HG03432 (cell line): ENCODE measurements at regions not wholly inside any gene's neighbourhood (a gene's known extent, or its start where the extent isn't known, plus 50 kb on each side); places are given as distances from the start of the nearest gene placed in this dataset.
"Not testable (repeated sequence)": the region's sequence is repeated elsewhere in the genome, so short reads cannot be mapped to it uniquely, and the experiment has no call there.

ENCODE experiments used
- ATAC-seq: cut with Tn5 transposase; IDR thresholded peaks from one replicate; pipeline ENCODE4 v1.9.1; 2021; ENCODE audit warnings: mild to moderate bottlenecking, moderate library complexity; ENCODE audit not compliant: unreplicated experiment

DNA sequence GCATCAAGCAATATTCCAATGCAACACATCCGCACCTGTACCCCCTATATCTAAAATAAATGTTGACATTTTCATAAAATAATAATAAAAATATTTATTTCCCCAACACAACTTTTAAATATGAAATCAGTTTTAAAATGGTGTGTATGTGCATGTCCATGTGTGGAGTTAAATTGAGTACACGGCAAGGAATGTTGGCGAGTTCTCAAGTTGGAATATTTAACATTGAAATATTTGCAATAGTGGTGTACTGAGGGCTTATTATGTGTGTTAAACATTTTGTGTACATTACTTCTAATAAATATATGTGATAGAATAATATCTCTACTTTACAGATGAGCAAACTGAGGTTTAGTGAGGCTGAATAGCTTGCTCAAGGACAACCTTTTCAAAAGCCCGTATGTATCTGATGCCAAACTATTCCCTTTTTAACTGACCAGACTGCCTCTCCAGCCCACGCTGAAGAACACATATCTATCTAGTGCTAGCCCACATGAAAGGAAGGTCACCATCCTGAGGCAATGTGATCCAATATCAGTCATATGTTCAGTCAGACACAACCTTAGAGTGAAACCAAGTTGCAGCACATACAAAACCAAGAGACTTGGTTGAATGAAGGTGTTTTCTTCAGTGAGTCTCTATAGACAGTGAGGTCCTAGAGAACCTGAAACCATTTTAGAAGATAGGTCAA lies 192.2 kb upstream of the CDH11 start:
- no peak for ATAC-seq

DNA sequence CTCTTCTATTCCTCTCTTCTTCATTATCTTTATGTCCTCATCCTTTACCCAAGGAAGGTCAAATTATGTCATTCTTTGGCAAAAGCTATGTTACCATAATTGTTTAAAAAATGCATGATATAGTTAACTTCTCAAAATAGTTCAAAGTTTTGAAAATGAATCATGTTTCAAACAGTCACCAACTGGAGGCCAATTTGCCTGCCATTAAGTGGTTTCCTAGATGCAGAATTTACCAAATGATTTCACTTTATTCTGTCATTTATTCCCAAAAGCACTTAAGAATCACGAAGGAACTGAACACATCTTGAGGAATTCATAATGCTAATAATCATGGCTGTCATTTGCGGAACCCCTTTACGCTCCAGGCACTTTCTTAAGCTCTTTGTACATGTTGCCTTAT lies 190.9 kb upstream of the CDH11 start:
- no peak for ATAC-seq

- ATAC-seq: no peak
Observed at GRCh38 chr16:65312071-65312470, 190.2 kb upstream of the CDH11 start.

GRCh38 chr16:65310491-65310890 lies 188.6 kb upstream of the CDH11 start:
- ATAC-seq: not testable (repeated sequence)

- ATAC-seq: no peak
Observed at GRCh38 chr16:65309354-65309753, 187.5 kb upstream of the CDH11 start.

GRCh38 chr16:65308506-65308905 lies 186.6 kb upstream of the CDH11 start:
- no peak for ATAC-seq

- no peak for ATAC-seq
Observed at GRCh38 chr16:65307286-65307685, 185.4 kb upstream of the CDH11 start.

GRCh38 chr16:65306722-65307121 lies 184.9 kb upstream of the CDH11 start:
- no peak for ATAC-seq

DNA sequence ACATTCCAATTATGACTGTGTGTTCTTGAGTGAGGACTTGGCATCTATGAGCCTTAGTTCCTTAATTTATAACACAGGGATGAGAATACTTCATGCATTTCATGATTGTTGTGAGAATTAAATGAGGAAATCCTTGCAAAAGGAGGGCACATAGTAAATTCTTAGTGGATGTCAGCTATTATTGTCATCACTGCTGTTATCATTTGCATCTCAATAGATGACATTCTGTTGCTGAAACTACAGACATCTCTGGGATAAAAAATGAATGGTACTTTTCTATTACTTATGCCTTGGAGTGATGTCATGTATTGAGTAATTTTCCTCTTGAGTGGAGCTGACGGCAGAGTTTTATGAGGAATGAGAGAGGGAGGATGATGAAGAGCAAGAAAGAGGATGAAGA lies 184.4 kb upstream of the CDH11 start:
- ATAC-seq: no peak

DNA sequence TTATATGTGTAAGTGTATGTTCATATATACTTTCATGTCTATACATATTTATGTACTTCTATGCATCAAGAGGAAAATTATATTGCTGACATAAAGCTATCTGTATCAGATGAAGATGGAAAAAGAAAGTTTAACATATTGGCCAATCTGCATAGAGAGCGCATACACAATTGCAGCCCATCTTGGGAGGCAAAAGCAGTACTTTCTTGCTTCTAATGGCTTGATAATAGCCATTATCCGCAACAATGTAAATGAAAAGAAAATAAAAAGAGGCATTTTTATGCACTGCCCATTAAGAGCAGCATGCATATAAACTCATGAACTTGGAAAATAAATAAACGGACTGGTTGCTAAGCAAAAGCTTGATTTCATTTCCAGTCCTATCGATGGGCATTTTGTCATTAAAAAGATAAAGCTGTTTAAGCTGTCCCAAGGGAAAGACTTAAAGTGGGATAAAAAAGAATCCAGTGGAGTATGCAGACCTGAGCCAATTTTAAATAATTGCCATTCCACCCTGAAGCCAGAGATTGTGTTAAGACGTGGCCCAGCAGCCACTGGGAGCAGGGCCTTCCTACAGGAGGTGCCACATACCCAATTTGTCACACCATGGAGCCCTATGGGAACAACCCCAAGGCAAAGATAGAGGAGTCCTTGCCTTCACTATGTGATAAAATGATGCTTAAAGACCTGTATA lies 183.6 kb upstream of the CDH11 start:
- ATAC-seq: no peak

- no peak for ATAC-seq
Observed at GRCh38 chr16:65301029-65301428, 179.2 kb upstream of the CDH11 start.

DNA sequence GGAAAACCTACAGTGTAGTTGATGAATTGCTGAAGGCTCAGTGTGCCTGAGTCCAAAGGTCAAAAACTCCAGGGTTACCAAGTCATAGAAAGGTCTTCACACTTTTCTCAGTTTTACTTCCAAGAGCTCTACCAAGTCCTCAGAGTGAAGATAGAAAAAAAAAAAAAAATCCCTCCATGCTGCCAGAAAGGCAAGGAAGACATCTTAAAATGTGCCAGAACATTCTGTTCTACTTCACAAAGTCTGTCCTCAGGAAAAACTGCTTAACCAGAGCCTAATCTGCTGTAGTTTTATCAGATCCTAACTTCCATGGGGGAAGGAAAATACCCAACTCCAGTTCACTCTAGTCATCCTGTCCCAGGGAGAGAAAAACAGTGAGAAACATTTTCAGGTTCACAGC lies 175.6 kb upstream of the CDH11 start:
- no peak for ATAC-seq

- no peak for ATAC-seq
Observed at GRCh38 chr16:65295527-65295926, 173.7 kb upstream of the CDH11 start.

DNA sequence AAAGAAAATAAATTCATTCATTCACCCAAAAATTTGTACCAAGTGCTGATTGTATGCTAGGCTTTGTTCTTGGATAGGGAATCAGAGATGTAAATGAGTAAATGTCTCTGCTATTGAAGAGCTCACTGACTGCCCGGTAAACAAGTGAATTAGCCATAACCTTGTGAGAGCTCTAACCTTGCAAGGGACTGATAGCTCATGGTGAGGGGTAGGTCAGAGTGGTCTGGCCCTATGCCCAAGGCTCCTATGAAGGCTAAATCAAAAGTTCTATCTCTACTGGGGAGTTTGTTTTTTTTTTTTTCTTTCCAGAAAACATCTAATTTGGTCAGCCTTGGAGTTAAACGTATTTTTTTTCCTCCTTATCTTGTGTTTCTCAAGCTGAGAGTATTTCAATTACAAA lies 172.8 kb upstream of the CDH11 start:
- no peak for ATAC-seq

DNA sequence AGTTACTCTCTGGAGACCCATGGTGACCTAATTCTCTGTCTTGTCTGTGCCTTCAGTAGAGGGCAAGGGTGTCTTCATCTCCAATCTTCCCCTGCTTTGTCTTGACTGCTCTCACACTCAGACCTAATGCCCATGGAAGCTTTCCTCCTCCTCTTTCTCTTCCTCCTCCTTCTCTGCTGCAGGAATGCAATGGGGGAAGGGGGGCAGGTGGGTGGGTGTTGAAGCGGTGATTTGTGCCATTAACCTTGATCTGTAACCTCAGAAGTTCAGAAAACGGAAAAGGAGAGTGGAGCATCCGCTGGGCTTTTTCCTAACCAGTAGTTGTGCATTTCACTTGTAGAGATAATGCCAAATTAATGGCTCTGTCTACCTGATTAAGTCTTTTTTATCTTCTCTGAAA lies 172.3 kb upstream of the CDH11 start:
- no peak for ATAC-seq

DNA sequence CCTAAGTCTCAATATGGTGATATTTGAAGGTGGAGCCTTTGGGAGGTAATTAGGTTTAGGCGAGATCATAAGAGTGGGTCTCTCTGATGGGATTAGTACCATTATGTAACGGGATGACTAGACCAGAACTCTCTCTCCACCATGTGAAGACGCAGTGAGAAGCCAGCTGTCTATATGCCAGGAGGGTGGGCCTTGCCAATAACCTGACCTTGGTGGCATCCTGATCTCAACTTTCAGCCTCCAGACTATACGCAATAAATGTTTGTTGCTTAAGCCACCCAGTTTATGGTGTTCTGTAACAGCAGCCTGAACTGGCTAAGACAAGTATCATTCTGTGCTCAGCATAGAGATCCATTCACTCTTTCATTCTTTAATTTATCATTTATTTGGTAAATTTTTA lies 167.2 kb upstream of the CDH11 start:
- no peak for ATAC-seq

DNA sequence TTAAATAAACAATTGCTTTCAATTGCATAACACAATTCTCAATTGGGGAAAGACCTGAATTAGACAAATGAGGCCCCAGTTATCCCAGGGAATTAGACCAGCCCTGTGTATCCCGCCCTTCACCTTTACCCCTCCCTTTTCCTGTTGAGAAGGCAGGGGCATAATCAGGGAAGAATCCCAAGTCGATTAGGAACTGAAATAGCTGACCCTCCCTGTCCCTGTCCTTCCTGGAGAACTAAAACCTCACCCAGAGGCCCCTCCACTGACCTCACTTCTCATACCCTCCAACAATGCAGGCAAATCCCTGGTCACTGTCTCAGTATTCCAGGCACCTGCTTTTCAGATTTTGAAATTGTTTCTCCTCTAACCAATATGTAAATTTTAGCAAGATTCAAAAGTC lies 165.4 kb upstream of the CDH11 start:
- ATAC-seq: no peak

DNA sequence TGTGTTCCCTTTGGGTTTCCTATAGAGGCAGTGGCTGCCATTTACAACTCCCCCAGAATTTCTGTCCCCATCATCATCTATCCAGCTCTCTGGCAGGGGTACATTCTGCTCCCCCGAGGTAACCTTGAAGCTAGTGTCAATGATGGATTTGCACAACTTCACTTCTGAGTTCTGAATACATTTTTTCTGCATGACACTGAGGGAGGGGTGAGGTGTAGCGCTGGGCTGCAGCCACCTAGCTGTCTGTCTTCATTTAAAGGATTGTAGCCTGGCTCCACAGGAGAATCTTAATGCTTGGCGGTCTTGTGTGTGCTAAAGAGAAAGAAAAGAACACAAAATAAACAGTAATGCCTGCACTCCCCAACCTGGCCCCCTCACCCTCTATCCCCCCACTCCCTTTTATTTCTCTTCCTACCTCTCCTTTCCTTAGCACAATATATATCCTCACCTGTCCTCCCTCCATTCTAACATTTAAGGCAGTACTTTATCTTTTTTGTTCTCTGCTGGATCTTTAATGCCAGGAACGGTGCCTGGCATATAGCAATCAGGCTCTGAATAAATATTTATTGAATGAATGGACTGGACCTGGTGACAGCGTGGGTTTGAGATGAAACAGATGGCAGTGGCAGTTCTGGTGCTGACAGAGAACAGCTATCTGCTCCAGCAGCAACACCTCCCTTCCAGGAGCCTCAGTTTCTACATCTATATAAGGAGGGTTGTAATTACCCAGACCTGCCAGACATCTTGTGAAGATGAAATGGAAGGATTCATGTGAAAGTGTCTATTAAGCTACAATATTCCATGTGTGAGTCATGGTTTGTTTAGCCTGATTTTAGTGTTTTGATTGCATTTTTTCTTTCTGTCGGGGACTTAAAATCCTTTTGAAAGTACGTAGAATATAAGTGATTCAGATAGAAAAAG lies 163.5 kb upstream of the CDH11 start:
- no peak for ATAC-seq

DNA sequence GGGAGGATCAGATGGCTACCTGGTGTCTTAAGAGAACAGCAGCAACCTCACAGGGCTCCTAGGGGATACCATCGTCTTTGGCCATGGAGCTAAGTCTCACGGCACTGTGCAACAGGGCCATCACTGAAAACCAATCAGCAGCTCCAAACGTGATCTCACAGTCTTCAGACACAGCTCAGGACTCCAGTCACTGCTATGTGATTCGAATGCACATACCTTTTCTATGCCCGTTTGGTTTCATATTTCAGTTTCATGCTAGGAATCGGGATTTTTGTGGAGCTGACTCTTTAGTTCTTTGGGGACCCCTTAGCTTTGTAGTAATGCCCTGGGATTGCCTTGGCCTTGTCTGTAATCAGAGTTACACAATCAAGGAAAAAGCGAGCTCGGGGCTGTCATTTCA lies 162.8 kb upstream of the CDH11 start:
- ATAC-seq: no peak

DNA sequence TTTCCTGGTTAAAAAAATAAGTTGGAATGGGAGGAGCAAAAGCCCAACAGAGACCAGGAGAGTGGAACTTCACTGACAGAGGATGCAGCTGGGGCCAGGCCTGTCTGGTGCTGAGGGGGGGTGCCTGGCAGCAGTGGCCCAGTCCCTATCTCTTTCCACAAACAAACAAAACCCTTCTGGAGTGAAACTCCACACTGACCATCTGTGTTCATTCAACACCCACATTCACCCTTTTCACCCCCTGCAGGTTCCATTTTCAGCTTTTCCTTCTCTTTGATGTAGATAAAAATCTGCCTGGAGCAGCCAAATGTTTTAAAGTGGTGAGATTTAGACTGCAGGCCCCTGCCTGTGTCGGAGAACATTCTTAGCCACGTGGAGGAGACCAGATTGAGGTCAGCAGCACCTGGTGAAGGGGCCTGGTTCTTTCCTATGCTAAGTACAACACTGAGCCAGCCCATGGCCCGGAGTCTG lies 161.4 kb upstream of the CDH11 start:
- no peak for ATAC-seq

DNA sequence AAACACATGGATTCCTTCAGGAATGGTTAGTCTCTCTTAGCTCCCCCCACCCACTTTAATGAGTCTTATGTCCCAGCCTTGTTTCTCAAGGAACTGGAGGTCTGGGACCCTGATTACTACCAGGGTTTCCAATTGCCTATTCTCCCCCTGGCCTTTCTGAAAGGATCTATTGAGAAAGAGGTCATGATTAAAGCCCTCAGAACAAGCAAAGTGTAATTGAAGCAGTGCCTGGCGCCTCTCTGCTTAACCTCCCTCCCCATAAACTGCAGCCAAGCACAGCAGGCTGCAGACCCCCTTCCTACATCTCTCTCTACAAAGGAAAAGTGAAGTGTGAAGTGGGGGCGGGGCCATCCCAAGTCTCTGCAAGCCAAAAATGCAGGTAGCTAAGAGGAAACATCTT lies 159.7 kb upstream of the CDH11 start:
- no peak for ATAC-seq
